M059J (cell line): ENCODE measurements at regions not wholly inside any gene's neighbourhood (a gene's known extent, or its start where the extent isn't known, plus 50 kb on each side); places are given as distances from the start of the nearest gene placed in this dataset.

Source experiments
- DNase-seq: peaks from one replicate; pipeline ENCODE4 v3.0.0-alpha.2; 2012; ENCODE audit warnings: low read depth

DNA sequence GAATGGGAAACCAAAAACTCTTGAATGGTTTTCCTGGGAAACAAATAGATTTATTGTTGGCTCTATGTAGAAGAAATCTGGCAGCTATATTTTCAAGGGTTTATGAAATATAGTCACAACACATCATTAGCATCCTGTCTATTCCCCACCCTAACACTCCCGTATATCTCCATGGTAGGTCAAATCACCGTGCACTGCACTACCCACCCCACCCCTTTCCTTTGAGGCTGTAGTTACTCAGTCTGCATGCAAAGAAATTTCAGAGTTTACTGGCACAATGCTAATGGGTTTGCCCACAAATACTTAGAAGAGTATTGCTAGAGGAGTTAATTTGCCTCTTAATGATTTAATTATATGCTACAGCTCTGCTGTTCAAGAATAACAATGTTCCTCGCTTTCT is 329.1 kb upstream of the TSHZ2 start:
- DNase-seq = no peak

DNA sequence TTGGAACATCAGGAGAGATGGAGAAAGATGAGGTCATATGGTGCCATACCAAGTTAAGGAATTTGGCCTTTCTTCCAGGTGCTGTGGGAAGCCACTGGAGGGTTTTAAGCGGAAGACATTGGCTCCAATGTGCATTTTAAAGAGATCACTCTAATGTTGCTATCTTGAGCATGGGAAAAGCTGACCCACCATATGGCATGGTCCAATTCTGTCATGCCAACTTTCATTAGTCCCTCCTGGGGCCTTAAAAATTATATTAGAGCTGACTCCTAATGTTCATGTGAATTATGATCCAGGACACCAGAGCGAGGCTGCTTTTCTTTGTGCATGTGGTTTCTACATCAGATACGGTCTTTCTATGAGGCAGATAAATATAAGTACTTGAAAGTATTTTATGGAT is 335.0 kb upstream of the TSHZ2 start:
- DNase-seq = no peak

DNA sequence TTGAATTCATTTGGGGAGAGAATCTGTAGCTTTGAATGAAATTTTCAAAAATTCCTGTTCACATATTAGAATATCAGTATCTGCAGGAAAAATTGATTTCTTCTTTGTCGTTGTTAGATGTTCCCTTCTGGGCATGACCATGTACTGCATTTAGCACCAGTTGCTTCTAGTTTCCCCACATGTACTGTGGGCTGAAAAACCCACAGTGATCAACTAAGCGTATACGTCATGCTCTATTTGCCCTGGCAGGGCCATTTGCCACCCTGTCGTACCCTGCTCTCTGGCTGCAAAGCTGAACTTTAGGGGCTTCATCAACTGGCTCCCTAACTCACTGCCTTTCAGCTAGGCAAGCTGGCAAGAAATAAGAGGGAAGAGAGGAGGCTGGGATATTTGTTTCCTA is 340.7 kb upstream of the TSHZ2 start:
- no peak for DNase-seq

- DNase-seq = no peak
Observed at GRCh38 chr20:52630138-52630537, 342.0 kb upstream of the TSHZ2 start.

DNA sequence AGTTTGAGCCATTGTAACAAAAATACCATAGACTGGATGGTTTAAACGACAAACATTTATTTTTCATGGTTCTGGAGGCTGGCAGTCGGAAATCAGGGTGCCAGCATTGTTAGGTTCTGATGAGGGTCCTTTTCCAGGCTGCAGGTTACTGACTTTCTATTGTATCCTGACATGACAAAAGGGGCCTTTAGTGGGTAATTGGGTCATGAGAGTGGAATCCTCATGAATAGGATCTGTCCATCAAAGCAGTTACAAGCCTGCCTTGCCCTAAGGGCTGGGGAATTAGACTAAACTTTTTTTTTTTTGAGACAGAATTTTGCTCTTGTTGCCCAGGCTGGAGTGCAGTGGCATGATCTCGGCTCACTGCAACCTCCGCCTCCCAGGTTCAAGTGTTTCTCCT is 347.9 kb upstream of the TSHZ2 start:
- DNase-seq = no peak

DNA sequence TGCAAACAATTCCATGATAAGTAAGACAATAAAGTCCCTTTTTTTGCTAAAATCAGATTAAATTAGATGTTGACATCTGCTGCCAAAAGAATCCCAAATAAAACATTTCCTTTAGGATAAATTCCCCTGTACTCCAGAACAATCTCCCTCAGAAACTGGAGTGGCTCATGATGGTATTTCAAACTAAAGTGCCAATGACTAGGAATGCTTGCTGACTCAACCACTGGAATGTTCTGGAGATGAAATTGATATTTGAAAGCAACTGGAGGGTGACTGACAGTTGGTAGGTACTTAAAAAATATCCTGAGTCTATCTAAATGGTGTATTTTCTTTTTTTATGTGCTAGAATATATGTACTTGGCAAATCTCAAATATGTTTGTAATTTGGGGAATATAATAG is 350.1 kb upstream of the TSHZ2 start:
- DNase-seq = peak; percentile 55

GRCh38 chr20:52621401-52621800 is 350.8 kb upstream of the TSHZ2 start:
- no peak for DNase-seq

DNA sequence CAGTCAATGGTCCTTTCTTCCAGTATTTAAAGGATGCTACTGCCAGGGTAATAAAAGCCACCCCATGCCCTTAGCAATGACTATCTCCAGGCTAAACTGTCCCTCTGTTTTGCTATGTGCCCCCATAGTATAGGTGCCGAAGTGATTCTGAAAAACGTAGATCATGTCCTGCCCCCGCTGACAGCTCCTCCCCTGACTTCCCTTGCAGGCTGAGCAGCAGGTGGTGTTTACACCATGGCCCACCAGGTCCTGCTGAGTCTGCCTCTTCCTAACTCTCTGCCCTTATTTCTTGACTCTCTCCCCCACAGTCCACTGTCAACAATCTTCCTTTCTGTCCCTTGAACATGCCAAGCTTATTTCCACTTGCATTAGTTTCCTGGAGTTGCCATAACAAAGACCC is 352.5 kb upstream of the TSHZ2 start:
- no peak for DNase-seq

DNA sequence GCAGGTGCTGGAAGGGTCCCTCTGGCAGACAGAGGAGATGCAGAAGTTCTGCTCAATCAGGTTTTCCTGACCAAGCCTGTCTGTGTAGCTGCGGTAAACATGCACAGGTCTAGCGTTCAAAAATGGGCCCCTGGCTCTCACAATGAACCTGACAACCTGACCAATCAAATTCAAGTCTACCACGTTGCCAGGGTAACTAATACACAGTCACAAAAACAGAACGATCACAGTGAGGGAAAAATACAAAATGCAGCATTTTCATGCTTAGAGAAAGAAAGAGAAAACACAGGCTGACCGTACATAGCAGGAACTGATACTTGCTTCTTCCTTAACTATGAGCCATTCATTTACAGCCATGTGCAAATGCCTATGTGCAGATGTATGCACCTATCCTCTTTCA is 353.1 kb upstream of the TSHZ2 start:
- peak; percentile 47 for DNase-seq

DNA sequence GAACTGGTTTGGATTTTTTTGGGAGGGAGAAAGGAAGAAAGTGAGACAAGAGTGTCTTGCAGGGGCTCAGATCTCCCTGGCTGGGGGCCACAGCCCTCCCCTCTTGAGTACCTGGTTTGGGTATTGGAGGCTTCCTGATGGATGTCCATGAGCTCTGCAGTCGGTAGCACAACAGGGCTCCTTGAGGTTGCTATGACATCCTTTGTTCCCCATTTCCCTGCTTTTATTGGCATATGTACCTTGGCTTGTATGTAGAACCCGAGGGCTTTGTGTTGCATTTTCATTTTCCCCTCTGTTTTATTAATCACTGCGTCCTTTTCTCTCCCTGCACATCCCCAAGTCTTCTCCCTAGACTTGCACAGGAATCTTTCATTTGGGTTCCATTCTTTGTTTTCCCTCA is 355.5 kb upstream of the TSHZ2 start:
- DNase-seq = no peak

- DNase-seq = no peak
Observed at GRCh38 chr20:52614051-52614863, 357.9 kb upstream of the TSHZ2 start.

DNA sequence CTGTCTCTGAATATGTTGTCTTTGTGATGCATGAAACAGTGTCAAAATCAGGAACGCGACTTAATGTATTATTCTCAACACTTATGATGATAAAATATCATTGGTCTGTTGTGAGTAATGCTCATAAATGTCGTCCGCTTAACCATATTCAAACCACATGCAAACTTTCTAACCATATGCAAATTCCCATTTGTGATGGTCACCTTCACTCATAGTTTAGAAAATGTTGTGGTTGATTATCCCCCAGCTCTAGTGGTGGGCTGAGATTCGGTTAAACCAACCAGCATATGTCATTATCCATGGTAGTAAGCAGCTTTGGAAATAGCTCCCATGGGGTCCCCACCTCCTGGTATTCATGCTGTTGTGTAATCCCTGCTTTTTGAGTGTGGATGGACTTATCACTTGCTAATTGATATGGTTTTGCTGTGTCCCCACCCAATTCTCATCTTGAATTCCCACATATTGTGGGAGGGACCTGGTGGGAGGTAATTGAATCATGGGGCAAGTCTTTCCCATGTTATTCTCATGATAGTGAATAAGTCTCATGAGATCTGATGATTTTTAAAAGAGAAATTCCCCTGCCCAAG is 360.0 kb upstream of the TSHZ2 start:
- DNase-seq = peak; percentile 11

- DNase-seq = no peak
Observed at GRCh38 chr20:52610749-52611148, 361.4 kb upstream of the TSHZ2 start.

GRCh38 chr20:52601295-52601971 is 370.7 kb upstream of the TSHZ2 start:
- DNase-seq = peak; percentile 58

GRCh38 chr20:52596256-52596655 is 375.9 kb upstream of the TSHZ2 start:
- DNase-seq = no peak

DNA sequence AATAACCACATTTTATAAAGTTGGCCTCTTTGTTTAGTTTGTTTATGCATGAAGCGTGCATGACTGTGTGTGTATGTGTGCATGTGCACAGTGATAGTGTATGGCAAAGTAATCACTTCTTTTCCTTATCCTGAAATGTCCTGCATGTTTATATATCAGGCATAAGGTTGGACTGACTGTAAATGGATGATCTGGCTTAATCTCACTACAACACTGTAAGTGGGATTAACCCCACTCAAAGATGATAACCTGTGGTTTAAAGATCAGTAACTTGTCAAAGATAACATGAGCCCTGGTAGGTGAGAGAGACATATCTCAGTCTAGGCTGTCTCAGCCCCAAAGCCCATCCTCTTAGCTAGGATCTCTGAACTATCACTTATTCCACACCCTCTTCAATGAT is 376.6 kb upstream of the TSHZ2 start:
- no peak for DNase-seq

- peak; percentile 77 for DNase-seq
Observed at GRCh38 chr20:52593654-52594053, 378.5 kb upstream of the TSHZ2 start.

GRCh38 chr20:52592567-52592966 is 379.6 kb upstream of the TSHZ2 start:
- peak; percentile 26 for DNase-seq

DNA sequence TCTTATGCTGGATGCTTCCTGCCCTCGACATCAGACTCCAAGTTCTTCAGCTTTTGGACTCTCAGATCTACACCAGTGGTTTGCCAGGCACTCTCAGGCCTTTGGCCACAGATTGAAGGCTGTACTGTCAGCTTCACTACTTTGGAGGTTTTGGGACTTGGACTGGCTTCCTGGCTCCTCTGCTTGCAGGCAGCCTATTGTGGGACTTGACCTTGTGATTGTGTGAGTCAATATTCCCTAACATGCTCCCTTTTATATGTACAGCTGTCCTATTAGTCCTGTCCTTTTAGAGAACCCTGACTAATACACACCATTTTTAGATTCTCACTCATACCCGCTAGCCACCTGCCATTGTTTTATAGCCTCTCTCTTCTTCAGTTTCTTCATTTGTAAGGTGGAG is 382.1 kb upstream of the TSHZ2 start:
- DNase-seq = peak; percentile 11

DNA sequence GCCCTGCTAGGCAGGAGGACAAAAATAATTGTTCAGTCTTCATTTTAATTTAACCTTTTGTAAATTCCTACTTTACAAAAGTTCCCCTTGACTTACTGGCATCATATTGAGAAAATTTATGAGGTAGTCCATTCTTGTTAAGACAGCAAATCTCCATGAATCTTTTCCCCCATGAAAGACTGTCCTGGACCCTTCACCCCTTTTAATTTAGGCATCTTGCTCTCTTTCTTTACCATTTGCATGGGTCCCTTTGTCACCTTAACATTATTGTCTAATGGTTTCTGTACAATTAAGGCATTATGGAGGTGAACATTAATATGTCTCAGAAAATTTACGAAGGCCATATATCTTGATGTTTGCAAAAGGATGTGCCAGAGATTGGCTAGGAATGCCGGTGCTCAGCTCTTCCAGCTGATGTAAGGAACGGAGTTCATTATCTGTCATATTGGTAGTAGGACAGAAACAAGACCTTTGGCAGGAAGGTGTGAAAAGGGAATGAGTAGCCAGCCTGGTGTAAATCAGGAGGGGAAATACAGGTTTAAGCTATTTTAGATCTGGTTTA is 382.8 kb upstream of the TSHZ2 start:
- DNase-seq = no peak

GRCh38 chr20:52586660-52587059 is 385.5 kb upstream of the TSHZ2 start:
- DNase-seq = no peak

- no peak for DNase-seq
Observed at GRCh38 chr20:52585333-52585732, 386.8 kb upstream of the TSHZ2 start.

GRCh38 chr20:52578559-52578958 is 387.0 kb upstream of the ZFP64 start:
- no peak for DNase-seq
